ENCODE measurements at regions not wholly inside any gene's neighbourhood (a gene's known extent, or its start where the extent isn't known, plus 50 kb on each side); places are given as distances from the start of the nearest gene placed in this dataset.
"Not testable (repeated sequence)": the region's sequence is repeated elsewhere in the genome, so short reads cannot be mapped to it uniquely, and the experiment has no call there.

DNA sequence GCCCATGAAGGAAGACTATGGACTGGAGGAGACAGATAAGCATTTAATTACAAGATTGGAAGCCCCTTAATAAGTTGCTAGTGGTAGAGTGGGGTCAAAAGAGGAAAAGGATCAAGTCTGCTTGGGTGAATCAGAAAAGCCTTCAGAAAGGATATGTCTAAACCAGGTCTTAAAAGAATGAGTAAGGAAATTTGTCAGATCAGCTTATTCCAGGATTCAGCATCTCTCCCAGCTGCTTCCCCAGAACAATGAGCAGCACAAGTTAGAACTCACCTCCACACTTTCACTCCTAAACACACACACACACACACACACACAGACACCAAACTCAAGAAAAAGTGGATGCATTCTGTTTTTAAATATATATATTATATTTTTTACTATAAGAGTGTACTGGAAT is 166.5 kb downstream of the CPEB2 start:
- Histone ChIP-seq H3K4me3 (ENCODE audit: low read depth in 1 of 3, low read length in 3 of 3) (no peak overlapping the region), H3K4me1 (ENCODE audit: control insufficient read depth in 3 of 3, insufficient read depth in 2 of 3, low read depth in 1 of 3, low read length in 2 of 3) (no peaks in the 10 kb centered on the region), H3K27me3 (ENCODE audit: control insufficient read depth in 3 of 3, insufficient read depth in 3 of 3, low read length in 3 of 3) (no peaks in the 10 kb centered on the region), H3K36me3 (ENCODE audit: control insufficient read depth in 3 of 3, insufficient read depth in 2 of 3, low read depth in 1 of 3, low read length in 3 of 3) (no peaks in the 10 kb centered on the region), H3K27ac (ENCODE audit: low read depth in 1 of 3, low read length in 2 of 3) (no peak overlapping the region), H3K9me3 (ENCODE audit: control insufficient read depth in 2 of 2, insufficient read depth in 1 of 2, low read depth in 1 of 2, low read length in 1 of 2) (peaks cover 0 to 5% of the 10 kb centered on the region in 2 donors)
- FAIRE-seq (no peak), DNase-seq (no peak)

DNA sequence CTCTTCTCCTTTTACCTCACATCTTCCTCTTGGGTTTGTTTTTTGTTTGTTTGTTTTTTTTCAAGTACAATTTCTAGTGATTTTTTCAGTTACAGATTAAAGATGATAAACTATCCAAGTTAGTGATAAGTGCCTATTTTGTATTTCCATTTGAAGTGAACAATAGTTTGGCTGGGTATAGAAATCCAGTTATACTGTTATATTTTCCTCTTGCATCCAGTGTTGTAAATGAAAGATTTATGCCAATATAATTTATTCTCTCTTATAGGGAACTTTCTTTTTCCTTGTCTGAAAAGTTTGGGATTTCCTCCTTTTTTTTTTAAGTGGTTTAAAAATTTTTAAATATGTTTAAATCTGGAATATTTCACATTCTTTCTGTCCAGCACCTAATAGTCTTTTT is 169.4 kb downstream of the CPEB2 start:
- DNase-seq (no peak), FAIRE-seq (no peak)
- Histone ChIP-seq H3K27me3 (ENCODE audit: control insufficient read depth in 3 of 3, insufficient read depth in 3 of 3, low read length in 3 of 3) (no peaks in the 10 kb centered on the region), H3K36me3 (ENCODE audit: control insufficient read depth in 3 of 3, insufficient read depth in 2 of 3, low read depth in 1 of 3, low read length in 3 of 3) (no peaks in the 10 kb centered on the region), H3K4me3 (ENCODE audit: low read depth in 1 of 3, low read length in 3 of 3) (no peak overlapping the region), H3K27ac (ENCODE audit: low read depth in 1 of 3, low read length in 2 of 3) (no peak overlapping the region), H3K4me1 (ENCODE audit: control insufficient read depth in 3 of 3, insufficient read depth in 2 of 3, low read depth in 1 of 3, low read length in 2 of 3) (no peaks in the 10 kb centered on the region), H3K9me3 (ENCODE audit: control insufficient read depth in 2 of 2, insufficient read depth in 1 of 2, low read depth in 1 of 2, low read length in 1 of 2) (peaks cover 0 to 5% of the 10 kb centered on the region in 2 donors)

DNA sequence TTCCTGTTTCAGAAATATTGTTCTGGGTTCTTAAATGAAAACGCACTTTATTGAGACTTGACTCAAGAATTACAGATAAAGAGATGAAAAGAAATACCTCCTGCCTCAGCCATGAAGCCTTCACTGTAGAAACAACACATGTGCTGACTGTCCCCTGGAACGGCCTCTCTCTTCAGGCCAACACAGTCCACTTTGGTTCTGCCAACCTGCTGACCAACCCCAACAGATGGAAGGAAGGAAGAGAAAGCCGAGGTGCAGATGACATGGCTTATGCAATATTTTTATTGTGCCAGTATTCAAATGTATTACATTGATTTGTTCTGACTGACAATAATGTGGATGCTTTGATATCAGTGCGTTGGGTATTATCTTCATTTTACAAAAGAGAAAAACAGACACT is 171.0 kb downstream of the CPEB2 start:
- FAIRE-seq (no peak), DNase-seq (no peak)
- Histone ChIP-seq H3K36me3 (ENCODE audit: control insufficient read depth in 3 of 3, insufficient read depth in 2 of 3, low read depth in 1 of 3, low read length in 3 of 3) (no peaks in the 10 kb centered on the region), H3K4me3 (ENCODE audit: low read depth in 1 of 3, low read length in 3 of 3) (no peak overlapping the region), H3K27me3 (ENCODE audit: control insufficient read depth in 3 of 3, insufficient read depth in 3 of 3, low read length in 3 of 3) (no peaks in the 10 kb centered on the region), H3K27ac (ENCODE audit: low read depth in 1 of 3, low read length in 2 of 3) (no peak overlapping the region), H3K4me1 (ENCODE audit: control insufficient read depth in 3 of 3, insufficient read depth in 2 of 3, low read depth in 1 of 3, low read length in 2 of 3) (no peaks in the 10 kb centered on the region), H3K9me3 (ENCODE audit: control insufficient read depth in 2 of 2, insufficient read depth in 1 of 2, low read depth in 1 of 2, low read length in 1 of 2) (peaks cover 0 to 5% of the 10 kb centered on the region in 2 donors)
- 61 to 85% (median 67%) methylated on average over 4 of the region's 4 CpGs for WGBS, 3 donors

DNA sequence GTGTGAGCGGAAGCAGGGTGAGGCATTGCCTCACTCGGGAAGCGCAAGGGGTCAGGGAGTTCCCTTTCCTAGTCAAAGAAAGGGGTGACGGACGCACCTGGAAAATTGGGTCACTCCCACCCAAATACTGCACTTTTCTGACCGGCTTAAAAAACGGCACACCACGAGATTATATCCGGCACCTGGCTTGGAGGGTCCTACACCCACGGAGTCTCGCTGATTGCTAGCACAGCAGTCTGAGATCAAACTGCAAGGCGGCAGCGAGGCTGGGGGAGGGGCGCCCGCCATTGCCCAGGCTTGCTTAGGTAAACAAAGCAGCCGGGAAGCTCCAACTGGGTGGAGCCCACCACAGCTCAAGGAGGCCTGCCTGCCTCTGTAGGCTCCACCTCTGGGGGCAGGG is 171.9 kb downstream of the CPEB2 start:
- not testable (repeated sequence) for H3K27me3 ChIP-seq (ENCODE audit: control insufficient read depth in 3 of 3, insufficient read depth in 3 of 3, low read length in 3 of 3); H3K4me1 ChIP-seq (ENCODE audit: control insufficient read depth in 3 of 3, insufficient read depth in 2 of 3, low read depth in 1 of 3, low read length in 2 of 3); DNase-seq; H3K4me3 ChIP-seq (ENCODE audit: low read depth in 1 of 3, low read length in 3 of 3); FAIRE-seq; H3K27ac ChIP-seq (ENCODE audit: low read depth in 1 of 3, low read length in 2 of 3); H3K9me3 ChIP-seq (ENCODE audit: control insufficient read depth in 2 of 2, insufficient read depth in 1 of 2, low read depth in 1 of 2, low read length in 1 of 2); H3K36me3 ChIP-seq (ENCODE audit: control insufficient read depth in 3 of 3, insufficient read depth in 2 of 3, low read depth in 1 of 3, low read length in 3 of 3)
- 71 to 88% (median 77%) methylated on average over 9 to 13 of the region's 16 CpGs for WGBS, 3 donors

DNA sequence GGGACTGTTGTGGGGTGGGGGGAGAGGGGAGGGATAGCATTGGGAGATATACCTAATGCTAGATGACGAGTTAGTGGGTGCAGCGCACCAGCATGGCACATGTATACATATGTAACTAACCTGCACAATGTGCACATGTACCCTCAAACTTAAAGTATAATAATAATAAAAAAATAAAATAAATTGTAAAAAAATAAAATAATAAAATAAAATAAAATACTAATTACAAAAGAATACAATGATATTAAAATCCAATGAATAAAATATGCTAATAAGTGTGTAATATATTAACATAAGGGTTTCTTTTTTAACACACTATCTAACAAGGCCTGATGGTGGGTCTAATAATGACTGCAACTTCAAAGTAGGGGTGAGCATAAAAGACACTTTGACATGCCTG is 177.6 kb downstream of the CPEB2 start:
- DNase-seq; H3K36me3 ChIP-seq (ENCODE audit: control insufficient read depth in 3 of 3, insufficient read depth in 2 of 3, low read depth in 1 of 3, low read length in 3 of 3); H3K9me3 ChIP-seq (ENCODE audit: control insufficient read depth in 2 of 2, insufficient read depth in 1 of 2, low read depth in 1 of 2, low read length in 1 of 2); H3K27ac ChIP-seq (ENCODE audit: low read depth in 1 of 3, low read length in 2 of 3); H3K4me1 ChIP-seq (ENCODE audit: control insufficient read depth in 3 of 3, insufficient read depth in 2 of 3, low read depth in 1 of 3, low read length in 2 of 3); H3K27me3 ChIP-seq (ENCODE audit: control insufficient read depth in 3 of 3, insufficient read depth in 3 of 3, low read length in 3 of 3); FAIRE-seq; H3K4me3 ChIP-seq (ENCODE audit: low read depth in 1 of 3, low read length in 3 of 3): not testable (repeated sequence)
- WGBS, 3 donors: 69 to 81% (median 81%) methylated on average over 2 of the region's 2 CpGs

DNA sequence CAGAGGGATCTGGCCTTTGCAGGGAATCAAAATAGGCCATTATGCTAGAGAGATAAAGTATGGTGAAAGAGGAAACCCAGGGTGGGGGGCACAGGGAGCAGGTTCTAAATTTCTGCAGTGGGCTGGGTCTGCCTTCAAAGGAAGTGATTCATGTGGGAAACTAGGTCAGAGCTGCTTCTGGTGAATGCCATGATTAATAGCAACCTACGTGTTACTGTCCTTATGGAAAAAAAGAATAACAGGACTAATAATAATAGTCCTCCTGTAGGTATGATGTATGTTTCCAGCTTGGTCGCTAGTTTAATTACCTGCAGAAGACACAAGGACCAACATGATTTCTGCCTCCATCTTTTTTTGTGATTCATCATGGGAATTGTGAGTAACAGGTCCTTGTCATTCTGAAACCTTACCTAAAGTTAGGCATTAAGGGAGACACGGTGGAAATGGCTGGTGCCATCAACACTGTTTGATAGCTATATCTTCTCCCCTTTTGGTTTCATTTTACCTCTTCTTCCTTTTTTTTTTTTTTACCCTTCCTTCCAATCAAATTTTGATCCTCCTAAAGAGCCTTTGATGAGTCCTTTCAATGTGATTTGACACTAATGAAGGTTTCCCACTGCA is 180.4 kb downstream of the CPEB2 start:
- Histone ChIP-seq H3K9me3 (ENCODE audit: control insufficient read depth in 2 of 2, insufficient read depth in 1 of 2, low read depth in 1 of 2, low read length in 1 of 2) (no peaks in the 10 kb centered on the region), H3K4me1 (ENCODE audit: control insufficient read depth in 3 of 3, insufficient read depth in 2 of 3, low read depth in 1 of 3, low read length in 2 of 3) (no peaks in the 10 kb centered on the region), H3K27me3 (ENCODE audit: control insufficient read depth in 3 of 3, insufficient read depth in 3 of 3, low read length in 3 of 3) (no peaks in the 10 kb centered on the region), H3K36me3 (ENCODE audit: control insufficient read depth in 3 of 3, insufficient read depth in 2 of 3, low read depth in 1 of 3, low read length in 3 of 3) (no peaks in the 10 kb centered on the region), H3K4me3 (ENCODE audit: low read depth in 1 of 3, low read length in 3 of 3) (no peak overlapping the region), H3K27ac (ENCODE audit: low read depth in 1 of 3, low read length in 2 of 3) (no peak overlapping the region)
- DNase-seq (no peak), FAIRE-seq (no peak)
- 49 to 65% (median 60%) methylated on average over 3 of the region's 3 CpGs for WGBS, 3 donors

DNA sequence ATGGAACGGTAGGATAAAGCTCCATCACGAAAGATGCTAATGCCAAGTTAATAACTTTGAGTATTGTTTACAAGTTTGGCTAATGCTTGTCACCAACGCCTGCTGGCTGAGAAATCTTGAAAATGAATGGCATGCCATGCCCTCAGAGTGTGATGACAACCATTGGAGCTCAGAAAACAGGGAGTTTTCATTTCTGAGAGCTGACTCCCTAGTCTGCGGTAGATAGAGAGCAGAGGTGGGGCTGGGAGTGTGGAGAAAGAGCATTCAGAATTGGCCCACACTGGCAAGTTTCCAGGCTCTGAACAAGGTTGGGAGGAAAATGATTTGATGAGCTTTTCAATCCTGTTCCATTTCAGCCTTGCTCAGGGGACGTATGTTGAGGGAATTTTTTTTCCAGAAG is 183.9 kb downstream of the CPEB2 start:
- Histone ChIP-seq H3K4me1 (ENCODE audit: control insufficient read depth in 3 of 3, insufficient read depth in 2 of 3, low read depth in 1 of 3, low read length in 2 of 3) (no peaks in the 10 kb centered on the region), H3K27me3 (ENCODE audit: control insufficient read depth in 3 of 3, insufficient read depth in 3 of 3, low read length in 3 of 3) (no peaks in the 10 kb centered on the region), H3K4me3 (ENCODE audit: low read depth in 1 of 3, low read length in 3 of 3) (no peak overlapping the region), H3K27ac (ENCODE audit: low read depth in 1 of 3, low read length in 2 of 3) (no peak overlapping the region), H3K9me3 (ENCODE audit: control insufficient read depth in 2 of 2, insufficient read depth in 1 of 2, low read depth in 1 of 2, low read length in 1 of 2) (no peaks in the 10 kb centered on the region), H3K36me3 (ENCODE audit: control insufficient read depth in 3 of 3, insufficient read depth in 2 of 3, low read depth in 1 of 3, low read length in 3 of 3) (no peaks in the 10 kb centered on the region)
- DNase-seq: no peak
- 62 to 67% (median 64%) methylated on average over 5 of the region's 5 CpGs for WGBS, 3 donors
- no peak for FAIRE-seq

DNA sequence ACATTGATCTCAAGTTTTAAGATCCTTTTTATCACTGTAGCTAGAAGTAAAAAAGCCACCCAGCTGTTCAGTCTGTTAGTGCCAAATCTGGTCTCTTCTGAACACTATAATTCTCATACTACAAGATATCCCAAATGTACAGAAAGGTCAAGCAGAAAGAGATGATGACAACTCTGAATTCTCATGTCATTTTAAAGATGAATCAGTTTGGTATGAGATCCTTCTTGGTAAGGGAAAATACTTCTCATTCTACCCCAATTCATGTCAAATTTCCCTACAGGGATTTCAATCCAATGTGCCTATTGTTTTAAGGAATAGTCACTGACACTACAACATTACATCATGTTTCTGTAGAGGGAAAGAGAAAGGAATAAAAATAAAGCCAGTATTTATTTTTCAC is 184.5 kb downstream of the CPEB2 start:
- H3K36me3 ChIP-seq (ENCODE audit: control insufficient read depth in 3 of 3, insufficient read depth in 2 of 3, low read depth in 1 of 3, low read length in 3 of 3): no peaks in the 10 kb centered on the region
- H3K4me1 ChIP-seq (ENCODE audit: control insufficient read depth in 3 of 3, insufficient read depth in 2 of 3, low read depth in 1 of 3, low read length in 2 of 3): no peaks in the 10 kb centered on the region
- FAIRE-seq (no peak), DNase-seq (no peak)
- no peaks in the 10 kb centered on the region for H3K9me3 ChIP-seq (ENCODE audit: control insufficient read depth in 2 of 2, insufficient read depth in 1 of 2, low read depth in 1 of 2, low read length in 1 of 2)
- no peak overlapping the region for H3K4me3 ChIP-seq (ENCODE audit: low read depth in 1 of 3, low read length in 3 of 3)
- H3K27me3 ChIP-seq (ENCODE audit: control insufficient read depth in 3 of 3, insufficient read depth in 3 of 3, low read length in 3 of 3): no peaks in the 10 kb centered on the region
- no peak overlapping the region for H3K27ac ChIP-seq (ENCODE audit: low read depth in 1 of 3, low read length in 2 of 3)
